ENCODE measurements at regions not wholly inside any gene's neighbourhood (a gene's known extent, or its start where the extent isn't known, plus 50 kb on each side); places are given as distances from the start of the nearest gene placed in this dataset.

DNA sequence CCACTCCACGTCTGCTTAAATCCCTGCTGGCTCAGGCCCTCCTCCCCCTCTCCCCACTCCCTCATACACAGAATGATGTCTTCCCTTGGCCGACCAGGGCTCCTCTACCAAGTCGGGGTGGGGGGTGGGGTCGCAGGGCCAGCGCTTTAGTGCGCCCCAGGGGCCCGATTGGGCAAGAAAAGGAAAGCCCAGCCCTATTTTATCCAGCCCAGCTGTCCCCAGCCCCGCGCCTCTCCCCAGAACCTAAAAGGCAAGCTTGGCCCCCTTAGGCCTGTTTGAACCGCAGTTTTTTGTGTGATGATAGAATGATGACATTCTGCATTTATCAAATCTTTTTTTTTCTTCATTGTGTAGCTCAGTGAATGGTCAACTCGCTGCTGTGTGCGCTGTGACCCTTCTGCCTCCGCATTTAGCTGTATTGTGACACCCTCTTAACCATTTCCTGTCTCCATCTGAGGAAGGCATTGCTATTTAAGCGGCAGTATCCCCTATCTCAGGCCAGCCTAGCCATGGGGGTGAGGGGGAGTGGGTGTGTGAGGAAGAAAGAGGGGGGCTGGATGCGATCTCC lies 231.4 kb downstream of the HAUS1 start:
- ChIA-PET CTCF (ENCODE audit: low intra/inter-chr PET ratio) (no interaction called here), POLR2A (interaction anchor here (1.0 kb wide), 1 partner anchor 25 kb away, joined by 3 read pairs; no protein-coding TSS in a partner anchor)
- FAIRE-seq (no peak), ATAC-seq (no peak), DNase-seq (ENCODE audit: extremely low read depth in 1 of 4, low spot score in 3 of 4) (no peak)
- WGBS (ENCODE audit: insufficient coverage, low coverage, missing lambda C conversion rate), result 7% methylated on average over 4 of the region's 15 CpGs
- H3K4me3 ChIP-seq, result no peak overlapping the region
- intact Hi-C loops (cut with micrococcal nuclease) (no loop called here), in situ Hi-C loops (cut with MboI) (no loop called here)
- no peaks in the 10 kb centered on the region for H3K9me3 ChIP-seq (replicated peaks; ENCODE audit: control insufficient read depth, insufficient read depth, low read depth, low read length)
- no TSS peak for BruUV-seq (replicated peaks)
- peaks cover 5 to 30% of the 10 kb centered on the region in 2 experiments; a peak in 3 of 5 replicates for H3K27me3 ChIP-seq (ENCODE audit: control insufficient read depth in 2 of 2, insufficient read depth in 2 of 2, low read length in 2 of 2)
- H2AFZ ChIP-seq (ENCODE audit: low read depth, low read length), result no peak overlapping the region
- H3K79me2 ChIP-seq (ENCODE audit: control insufficient read depth, insufficient read depth, low read length), result no peaks in the 10 kb centered on the region
- no peak overlapping the region for H3K9ac ChIP-seq (ENCODE audit: insufficient read depth in 1 of 2, low read depth in 2 of 2, low read length in 2 of 2)
- no peaks in the 10 kb centered on the region for H4K20me1 ChIP-seq (replicated peaks; ENCODE audit: control insufficient read depth, insufficient read depth, low read length)
- H3K4me1 ChIP-seq (replicated peaks in 1 of 2; ENCODE audit: control insufficient read depth in 2 of 2, insufficient read depth in 2 of 2, low read length in 2 of 2), result no peaks in the 10 kb centered on the region; a peak in 1 of 5 replicates
- H3K4me2 ChIP-seq (ENCODE audit: insufficient read depth, low read length), result no peak overlapping the region
- H3K36me3 ChIP-seq (ENCODE audit: control insufficient read depth, insufficient read depth, low read length), result no peaks in the 10 kb centered on the region
- H3K9me1 ChIP-seq (ENCODE audit: control insufficient read depth, insufficient read depth, low read length), result no peaks in the 10 kb centered on the region
- no peak overlapping the region for H3K27ac ChIP-seq (ENCODE audit: extremely low read depth, low read depth, low read length)
- TF ChIP-seq TBL1XR1 (IDR thresholded peaks at IDR 0.05; ENCODE audit: low read length in 2 of 2) (no peak), TEAD2 (tag; IDR thresholded peaks at IDR 0.05) (no peak), GTF2A2 (tag; IDR thresholded peaks at IDR 0.05) (no peak), FUS (optimal IDR thresholded peaks at IDR 0.05; ENCODE audit: low read depth, low read length) (no peak)
- TF ChIP-seq, protein P1, sequence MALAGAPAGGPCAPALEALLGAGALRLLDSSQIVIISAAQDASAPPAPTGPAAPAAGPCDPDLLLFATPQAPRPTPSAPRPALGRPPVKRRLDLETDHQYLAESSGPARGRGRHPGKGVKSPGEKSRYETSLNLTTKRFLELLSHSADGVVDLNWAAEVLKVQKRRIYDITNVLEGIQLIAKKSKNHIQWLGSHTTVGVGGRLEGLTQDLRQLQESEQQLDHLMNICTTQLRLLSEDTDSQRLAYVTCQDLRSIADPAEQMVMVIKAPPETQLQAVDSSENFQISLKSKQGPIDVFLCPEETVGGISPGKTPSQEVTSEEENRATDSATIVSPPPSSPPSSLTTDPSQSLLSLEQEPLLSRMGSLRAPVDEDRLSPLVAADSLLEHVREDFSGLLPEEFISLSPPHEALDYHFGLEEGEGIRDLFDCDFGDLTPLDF (CRISPR knock-in tag; IDR thresholded peaks at IDR 0.05), result no peak
- TF ChIP-seq, protein P2, sequence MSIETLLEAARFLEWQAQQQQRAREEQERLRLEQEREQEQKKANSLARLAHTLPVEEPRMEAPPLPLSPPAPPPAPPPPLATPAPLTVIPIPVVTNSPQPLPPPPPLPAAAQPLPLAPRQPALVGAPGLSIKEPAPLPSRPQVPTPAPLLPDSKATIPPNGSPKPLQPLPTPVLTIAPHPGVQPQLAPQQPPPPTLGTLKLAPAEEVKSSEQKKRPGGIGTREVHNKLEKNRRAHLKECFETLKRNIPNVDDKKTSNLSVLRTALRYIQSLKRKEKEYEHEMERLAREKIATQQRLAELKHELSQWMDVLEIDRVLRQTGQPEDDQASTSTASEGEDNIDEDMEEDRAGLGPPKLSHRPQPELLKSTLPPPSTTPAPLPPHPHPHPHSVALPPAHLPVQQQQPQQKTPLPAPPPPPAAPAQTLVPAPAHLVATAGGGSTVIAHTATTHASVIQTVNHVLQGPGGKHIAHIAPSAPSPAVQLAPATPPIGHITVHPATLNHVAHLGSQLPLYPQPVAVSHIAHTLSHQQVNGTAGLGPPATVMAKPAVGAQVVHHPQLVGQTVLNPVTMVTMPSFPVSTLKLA (conservative IDR thresholded peaks at IDR 0.05), result no peak
- TF ChIP-seq, protein P3, sequence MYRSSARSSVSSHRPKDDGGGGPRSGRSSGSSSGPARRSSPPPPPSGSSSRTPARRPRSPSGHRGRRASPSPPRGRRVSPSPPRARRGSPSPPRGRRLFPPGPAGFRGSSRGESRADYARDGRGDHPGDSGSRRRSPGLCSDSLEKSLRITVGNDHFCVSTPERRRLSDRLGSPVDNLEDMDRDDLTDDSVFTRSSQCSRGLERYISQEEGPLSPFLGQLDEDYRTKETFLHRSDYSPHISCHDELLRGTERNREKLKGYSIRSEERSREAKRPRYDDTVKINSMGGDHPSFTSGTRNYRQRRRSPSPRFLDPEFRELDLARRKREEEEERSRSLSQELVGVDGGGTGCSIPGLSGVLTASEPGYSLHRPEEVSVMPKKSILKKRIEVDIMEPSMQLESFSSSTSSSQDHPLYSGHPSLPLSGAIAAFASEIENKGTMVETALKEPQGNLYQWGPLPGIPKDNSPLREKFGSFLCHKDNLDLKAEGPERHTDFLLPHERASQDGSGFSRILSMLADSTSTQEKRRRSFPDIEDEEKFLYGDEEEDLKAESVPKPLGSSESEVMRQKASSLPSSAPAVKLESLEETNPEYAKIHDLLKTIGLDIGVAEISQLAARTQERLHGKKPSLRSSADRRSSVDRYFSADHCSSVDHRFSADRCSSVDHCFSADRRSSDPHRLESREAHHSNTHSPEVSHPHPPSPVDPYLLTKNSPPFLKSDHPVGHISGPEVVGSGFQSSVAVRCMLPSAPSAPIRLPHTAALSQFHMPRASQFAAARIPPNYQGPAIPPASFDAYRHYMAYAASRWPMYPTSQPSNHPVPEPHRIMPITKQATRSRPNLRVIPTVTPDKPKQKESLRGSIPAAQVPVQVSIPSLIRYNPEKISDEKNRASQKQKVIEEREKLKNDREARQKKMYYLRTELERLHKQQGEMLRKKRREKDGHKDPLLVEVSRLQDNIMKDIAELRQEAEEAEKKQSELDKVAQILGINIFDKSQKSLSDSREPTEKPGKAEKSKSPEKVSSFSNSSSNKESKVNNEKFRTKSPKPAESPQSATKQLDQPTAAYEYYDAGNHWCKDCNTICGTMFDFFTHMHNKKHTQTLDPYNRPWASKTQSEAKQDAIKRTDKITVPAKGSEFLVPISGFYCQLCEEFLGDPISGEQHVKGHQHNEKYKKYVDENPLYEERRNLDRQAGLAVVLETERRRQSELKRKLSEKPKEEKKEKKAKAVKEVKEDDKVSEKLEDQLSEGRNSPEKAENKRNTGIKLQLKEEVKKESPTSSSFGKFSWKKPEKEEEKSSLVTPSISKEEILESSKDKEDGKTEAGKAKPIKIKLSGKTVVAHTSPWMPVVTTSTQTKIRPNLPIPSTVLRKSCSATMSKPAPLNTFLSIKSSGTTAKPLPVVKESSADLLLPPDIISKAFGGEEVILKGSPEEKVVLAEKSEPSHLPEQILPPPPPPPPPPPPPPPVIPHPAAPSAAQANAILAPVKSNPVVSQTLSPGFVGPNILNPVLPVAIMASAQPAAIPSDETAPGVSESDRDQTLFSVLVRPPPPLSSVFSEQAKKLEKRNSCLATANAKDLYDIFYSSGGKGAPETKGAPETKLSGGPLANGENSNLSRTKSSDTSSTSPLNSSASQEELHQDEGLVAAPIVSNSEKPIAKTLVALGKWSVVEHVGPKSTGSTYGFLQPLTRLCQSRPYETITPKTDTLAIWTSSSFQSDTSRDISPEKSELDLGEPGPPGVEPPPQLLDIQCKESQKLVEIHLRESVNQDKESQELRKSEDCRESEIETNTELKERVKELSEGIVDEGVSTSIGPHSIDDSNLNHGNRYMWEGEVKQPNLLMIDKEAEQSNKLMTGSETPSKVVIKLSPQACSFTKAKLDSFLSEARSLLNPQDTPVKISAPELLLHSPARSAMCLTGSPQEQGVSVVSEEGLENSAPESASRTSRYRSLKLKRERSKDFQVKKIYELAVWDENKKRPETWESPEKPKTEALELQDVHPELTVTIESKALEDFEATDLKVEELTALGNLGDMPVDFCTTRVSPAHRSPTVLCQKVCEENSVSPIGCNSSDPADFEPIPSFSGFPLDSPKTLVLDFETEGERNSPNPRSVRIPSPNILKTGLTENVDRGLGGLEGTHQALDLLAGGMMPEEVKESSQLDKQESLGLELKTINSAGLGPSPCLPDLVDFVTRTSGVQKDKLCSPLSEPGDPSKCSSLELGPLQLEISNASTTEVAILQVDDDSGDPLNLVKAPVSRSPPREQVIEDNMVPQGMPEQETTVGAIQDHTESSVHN (IDR thresholded peaks at IDR 0.05; ENCODE audit: borderline replicate concordance in 1 of 2, low read depth in 1 of 2), result no peak
